ENCODE measurements at regions not wholly inside any gene's neighbourhood (a gene's known extent, or its start where the extent isn't known, plus 50 kb on each side); places are given as distances from the start of the nearest gene placed in this dataset.

DNA sequence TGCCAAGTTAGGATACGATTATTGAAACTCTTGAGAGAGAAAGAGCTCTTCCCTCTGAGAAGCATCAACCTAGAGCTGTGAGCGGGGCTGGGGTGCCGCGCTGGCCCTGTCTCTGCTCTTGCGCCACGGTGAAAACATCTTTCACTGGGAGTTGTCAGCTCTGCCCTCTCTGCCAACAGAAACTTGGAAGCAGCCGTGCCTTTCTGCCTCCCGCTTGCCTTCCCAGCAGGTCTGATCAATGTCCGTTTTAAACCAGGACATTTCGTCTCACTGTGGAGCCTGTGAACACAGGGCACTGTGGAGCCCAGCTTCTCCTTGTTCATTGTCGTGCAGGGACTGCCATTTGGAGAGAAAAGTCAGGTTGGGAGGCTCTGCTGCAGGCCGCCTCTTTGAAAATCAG is 249.2 kb upstream of the PMEPA1 start:
- no peaks in the 10 kb centered on the region for H3K9me3 ChIP-seq (ENCODE audit: low read depth, low read length, poor library complexity, severe bottlenecking)
- TF ChIP-seq, protein P1, sequence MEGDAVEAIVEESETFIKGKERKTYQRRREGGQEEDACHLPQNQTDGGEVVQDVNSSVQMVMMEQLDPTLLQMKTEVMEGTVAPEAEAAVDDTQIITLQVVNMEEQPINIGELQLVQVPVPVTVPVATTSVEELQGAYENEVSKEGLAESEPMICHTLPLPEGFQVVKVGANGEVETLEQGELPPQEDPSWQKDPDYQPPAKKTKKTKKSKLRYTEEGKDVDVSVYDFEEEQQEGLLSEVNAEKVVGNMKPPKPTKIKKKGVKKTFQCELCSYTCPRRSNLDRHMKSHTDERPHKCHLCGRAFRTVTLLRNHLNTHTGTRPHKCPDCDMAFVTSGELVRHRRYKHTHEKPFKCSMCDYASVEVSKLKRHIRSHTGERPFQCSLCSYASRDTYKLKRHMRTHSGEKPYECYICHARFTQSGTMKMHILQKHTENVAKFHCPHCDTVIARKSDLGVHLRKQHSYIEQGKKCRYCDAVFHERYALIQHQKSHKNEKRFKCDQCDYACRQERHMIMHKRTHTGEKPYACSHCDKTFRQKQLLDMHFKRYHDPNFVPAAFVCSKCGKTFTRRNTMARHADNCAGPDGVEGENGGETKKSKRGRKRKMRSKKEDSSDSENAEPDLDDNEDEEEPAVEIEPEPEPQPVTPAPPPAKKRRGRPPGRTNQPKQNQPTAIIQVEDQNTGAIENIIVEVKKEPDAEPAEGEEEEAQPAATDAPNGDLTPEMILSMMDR (conservative IDR thresholded peaks at IDR 0.05; ENCODE audit: low read depth, low read length), result no peak
- TF ChIP-seq EZH2 (IDR thresholded peaks at IDR 0.05; ENCODE audit: borderline replicate concordance, low read depth, low read length, poor library complexity, severe bottlenecking), result no peak
- intact Hi-C loops (cut with micrococcal nuclease; ENCODE audit: unreplicated experiment), result no loop called here
- no peak overlapping the region for H3K4me3 ChIP-seq (ENCODE audit: low read depth, low read length, poor library complexity, severe bottlenecking)
- POLR2A ChIA-PET (ENCODE audit: low non-redundant PET), result no interaction called here
- H3K27me3 ChIP-seq (replicated peaks; ENCODE audit: insufficient read depth, low read depth, low read length, poor library complexity), result no peaks in the 10 kb centered on the region
- BruUV-seq (replicated peaks), result no TSS peak
- H3K36me3 ChIP-seq (ENCODE audit: insufficient read depth, low read length, poor library complexity, severe bottlenecking), result no peaks in the 10 kb centered on the region
- no peak for DNase-seq (ENCODE audit: low spot score)
- no peaks in the 10 kb centered on the region for H3K4me1 ChIP-seq (ENCODE audit: insufficient read depth, low read length, poor library complexity, severe bottlenecking)
- CTCF ChIA-PET, result no interaction called here
- H3K27ac ChIP-seq (ENCODE audit: low read depth, low read length, poor library complexity, severe bottlenecking), result no peak overlapping the region

DNA sequence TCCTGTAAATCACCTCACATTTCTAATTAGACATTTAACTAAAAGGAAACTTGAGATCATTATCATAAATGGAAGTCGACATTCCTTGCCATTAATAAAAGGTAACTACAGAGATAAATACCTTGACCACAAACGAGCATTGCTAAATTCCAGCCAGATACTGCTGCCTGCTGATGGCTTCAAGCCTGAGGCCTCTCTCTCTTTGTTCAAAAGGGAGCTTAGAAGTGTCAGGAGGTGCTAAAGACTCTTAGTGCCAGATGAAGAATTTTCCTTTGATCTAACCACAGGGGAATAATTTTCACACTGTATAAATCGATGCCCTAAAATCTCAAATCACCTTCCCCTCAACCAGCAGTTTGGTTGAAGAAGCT is 248.2 kb upstream of the PMEPA1 start:
- H3K4me3 ChIP-seq (ENCODE audit: low read depth, low read length, poor library complexity, severe bottlenecking), result no peak overlapping the region
- DNase-seq (ENCODE audit: low spot score), result no peak
- H3K27ac ChIP-seq (ENCODE audit: low read depth, low read length, poor library complexity, severe bottlenecking), result no peak overlapping the region
- intact Hi-C loops (cut with micrococcal nuclease; ENCODE audit: unreplicated experiment), result no loop called here
- no peaks in the 10 kb centered on the region for H3K9me3 ChIP-seq (ENCODE audit: low read depth, low read length, poor library complexity, severe bottlenecking)
- H3K27me3 ChIP-seq (replicated peaks; ENCODE audit: insufficient read depth, low read depth, low read length, poor library complexity), result no peaks in the 10 kb centered on the region
- BruUV-seq (replicated peaks), result no TSS peak
- TF ChIP-seq, protein P1 (conservative IDR thresholded peaks at IDR 0.05; ENCODE audit: low read depth, low read length), result no peak
- no peak for TF ChIP-seq EZH2 (IDR thresholded peaks at IDR 0.05; ENCODE audit: borderline replicate concordance, low read depth, low read length, poor library complexity, severe bottlenecking)
- H3K4me1 ChIP-seq (ENCODE audit: insufficient read depth, low read length, poor library complexity, severe bottlenecking), result no peaks in the 10 kb centered on the region
- POLR2A ChIA-PET (ENCODE audit: low non-redundant PET), result no interaction called here
- H3K36me3 ChIP-seq (ENCODE audit: insufficient read depth, low read length, poor library complexity, severe bottlenecking), result no peaks in the 10 kb centered on the region
- CTCF ChIA-PET, result no interaction called here

DNA sequence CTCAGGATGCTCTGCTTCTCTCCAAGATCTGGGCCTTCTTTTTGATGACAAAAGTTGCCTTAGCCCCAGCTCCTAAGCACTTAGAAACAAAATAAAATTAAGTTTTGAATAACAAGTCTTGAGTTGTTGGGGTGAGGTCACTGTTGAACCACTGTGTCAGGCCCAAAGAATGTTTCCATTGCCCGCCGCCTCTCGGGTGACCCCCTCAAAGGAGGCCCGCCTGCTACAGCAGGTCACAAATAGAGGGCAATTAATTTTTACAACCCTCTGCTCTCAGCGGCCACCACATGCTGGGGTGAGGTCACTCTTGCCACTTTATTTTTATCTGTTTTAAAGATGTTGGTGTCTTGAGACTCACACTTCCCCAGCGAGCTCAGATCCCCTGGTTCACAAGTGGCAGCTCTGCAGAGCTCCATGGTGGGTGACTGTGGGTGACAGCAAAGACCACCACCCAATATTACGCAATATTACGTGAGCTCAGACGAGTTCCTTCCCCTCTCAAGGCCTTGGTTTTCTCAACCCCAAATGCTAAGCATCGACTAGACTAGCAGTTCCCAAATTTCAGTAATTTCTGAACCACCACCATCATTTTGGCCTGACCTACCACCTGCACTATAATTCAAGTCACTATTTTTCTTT is 247.7 kb upstream of the PMEPA1 start:
- intact Hi-C loops (cut with micrococcal nuclease; ENCODE audit: unreplicated experiment), result no loop called here
- Histone ChIP-seq H3K27me3 (replicated peaks; ENCODE audit: insufficient read depth, low read depth, low read length, poor library complexity) (no peaks in the 10 kb centered on the region), H3K27ac (ENCODE audit: low read depth, low read length, poor library complexity, severe bottlenecking) (no peak overlapping the region), H3K9me3 (ENCODE audit: low read depth, low read length, poor library complexity, severe bottlenecking) (no peaks in the 10 kb centered on the region), H3K36me3 (ENCODE audit: insufficient read depth, low read length, poor library complexity, severe bottlenecking) (no peaks in the 10 kb centered on the region), H3K4me1 (ENCODE audit: insufficient read depth, low read length, poor library complexity, severe bottlenecking) (no peaks in the 10 kb centered on the region), H3K4me3 (ENCODE audit: low read depth, low read length, poor library complexity, severe bottlenecking) (no peak overlapping the region)
- DNase-seq (ENCODE audit: low spot score), result no peak
- TF ChIP-seq EZH2 (IDR thresholded peaks at IDR 0.05; ENCODE audit: borderline replicate concordance, low read depth, low read length, poor library complexity, severe bottlenecking), result no peak
- TF ChIP-seq, protein P1 (conservative IDR thresholded peaks at IDR 0.05; ENCODE audit: low read depth, low read length), result no peak
- ChIA-PET POLR2A (ENCODE audit: low non-redundant PET) (no interaction called here), CTCF (no interaction called here)
- no TSS peak for BruUV-seq (replicated peaks)
